Gastrocnemius medialis (tissue), 4 donors: ENCODE measurements at regions not wholly inside any gene's neighbourhood (a gene's known extent, or its start where the extent isn't known, plus 50 kb on each side); places are given as distances from the start of the nearest gene placed in this dataset.

ENCODE experiments used
- ATAC-seq, 2 donors: fragments of 150-250 bp; one replicate each; pipeline ENCODE4 v1.9.1; 2016
- DNase-seq, 2 donors: peaks; one replicate each; pipeline ENCODE4 v3.0.0-alpha.2; 2019
- H3K27ac ChIP-seq, 4 donors: fragments of 200-600 bp; sonication (generic); 1 replicate in 1 of 4; 2 replicates in 3 of 4; pipeline ENCODE4 v1.5.1; 2016 to 2018; ENCODE audit warnings: mild to moderate bottlenecking in 2 of 4, moderate library complexity in 1 of 4
- H3K27me3 ChIP-seq, 3 donors: fragments of 200-600 bp; sonication (generic) in 2 of 3; 1 replicate in 1 of 3; 2 replicates in 2 of 3; pipeline versions ENCODE4 v1.5.1 to v1.6.0; 2016 to 2019; ENCODE audit warnings: mild to moderate bottlenecking in 1 of 3, moderate library complexity in 1 of 3
- H3K36me3 ChIP-seq, 2 donors: fragments of 200-600 bp; sonication (generic) in 1 of 2; one replicate each; pipeline ENCODE4 v1.5.1; 2017 to 2018
- H3K4me1 ChIP-seq, 2 donors: fragments of 200-600 bp; sonication (generic) in 1 of 2; one replicate each; pipeline ENCODE4 v1.5.1; 2016 to 2017; ENCODE audit warnings: mild to moderate bottlenecking in 2 of 2
- H3K4me3 ChIP-seq, 4 donors: fragments of 200-600 bp; sonication (generic) in 3 of 4; 1 replicate in 1 of 4; 2 replicates in 3 of 4; pipeline ENCODE4 v1.5.1; 2016 to 2019; ENCODE audit warnings: mild to moderate bottlenecking in 2 of 4
- H3K9me3 ChIP-seq, 3 donors: fragments of 200-600 bp; sonication (generic) in 2 of 3; 1 replicate in 1 of 3; 2 replicates in 2 of 3; pipeline ENCODE4 v1.5.1; 2016 to 2019
- POLR2A ChIP-seq, 2 donors: fragments of 450-650 bp; IDR thresholded peaks; one replicate each; pipeline ENCODE4 v1.6.1; 2017; ENCODE audit warnings: antibody characterized with exemption in 2 of 2, mild to moderate bottlenecking in 2 of 2, moderate library complexity in 2 of 2
- in situ Hi-C, 4 donors: fragments of 200-750 bp; cut with MboI; loops; one replicate each; pipeline versions ENCODE4 v1.15.0 to v1.8.0; 2017; ENCODE audit warnings: low sequenced_read_pairs in 4 of 4
- intact Hi-C: fragments of 100-400 bp; cut with DNase I; formaldehyde crosslinking; loops from one replicate; pipeline ENCODE4 v1.15.1; 2023; ENCODE audit warnings: low total_unique reads
- TF ChIP-seq, protein P1 (sequence below), 5 experiments: fragments of 450-650 bp in 3 of 5; fragments of 200-600 bp in 2 of 5; sonication (generic) in 2 of 5; IDR thresholded peaks in 4 of 5; conservative IDR thresholded peaks in 1 of 5; 1 replicate in 4 of 5; 2 replicates in 1 of 5; pipeline ENCODE4 v1.5.1; 2016 to 2019; ENCODE audit warnings: antibody characterized with exemption in 5 of 5, mild to moderate bottlenecking in 3 of 5, moderate library complexity in 3 of 5

DNA sequence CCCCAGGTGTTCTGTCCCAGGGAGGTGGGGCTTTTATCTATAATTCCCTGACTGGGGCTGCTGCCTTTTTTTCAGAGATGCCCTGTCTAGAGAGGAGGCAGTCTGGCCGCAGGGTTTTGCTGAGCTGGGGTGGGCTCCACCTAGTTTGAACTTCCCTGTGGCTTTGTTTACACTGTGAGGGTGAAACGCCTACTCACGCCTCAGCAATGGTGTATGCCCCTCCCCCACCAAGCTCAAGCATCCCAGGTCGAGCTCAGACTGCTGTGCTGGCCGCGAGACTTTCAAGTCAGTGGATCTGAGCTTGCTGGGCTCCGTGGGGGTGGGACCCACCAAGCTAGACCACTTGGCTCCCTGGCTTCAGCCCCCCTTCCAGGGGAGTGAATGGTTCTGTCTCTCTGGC, 124.3 kb downstream of the CENPF start:
- H3K27me3 ChIP-seq, result no peaks in the 10 kb centered on the region
- H3K36me3 ChIP-seq, result no peaks in the 10 kb centered on the region
- TF ChIP-seq, protein P1, sequence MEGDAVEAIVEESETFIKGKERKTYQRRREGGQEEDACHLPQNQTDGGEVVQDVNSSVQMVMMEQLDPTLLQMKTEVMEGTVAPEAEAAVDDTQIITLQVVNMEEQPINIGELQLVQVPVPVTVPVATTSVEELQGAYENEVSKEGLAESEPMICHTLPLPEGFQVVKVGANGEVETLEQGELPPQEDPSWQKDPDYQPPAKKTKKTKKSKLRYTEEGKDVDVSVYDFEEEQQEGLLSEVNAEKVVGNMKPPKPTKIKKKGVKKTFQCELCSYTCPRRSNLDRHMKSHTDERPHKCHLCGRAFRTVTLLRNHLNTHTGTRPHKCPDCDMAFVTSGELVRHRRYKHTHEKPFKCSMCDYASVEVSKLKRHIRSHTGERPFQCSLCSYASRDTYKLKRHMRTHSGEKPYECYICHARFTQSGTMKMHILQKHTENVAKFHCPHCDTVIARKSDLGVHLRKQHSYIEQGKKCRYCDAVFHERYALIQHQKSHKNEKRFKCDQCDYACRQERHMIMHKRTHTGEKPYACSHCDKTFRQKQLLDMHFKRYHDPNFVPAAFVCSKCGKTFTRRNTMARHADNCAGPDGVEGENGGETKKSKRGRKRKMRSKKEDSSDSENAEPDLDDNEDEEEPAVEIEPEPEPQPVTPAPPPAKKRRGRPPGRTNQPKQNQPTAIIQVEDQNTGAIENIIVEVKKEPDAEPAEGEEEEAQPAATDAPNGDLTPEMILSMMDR (IDR thresholded peaks at IDR 0.05 in 4 of 5, conservative IDR thresholded peaks at IDR 0.05 in 1 of 5), result no peak
- no peak for TF ChIP-seq POLR2A (IDR thresholded peaks at IDR 0.05)
- intact Hi-C loops (no loop called here), in situ Hi-C loops (no loop called here)
- no peak for DNase-seq
- H3K27ac ChIP-seq, result no peak overlapping the region
- no peaks in the 10 kb centered on the region for H3K9me3 ChIP-seq
- H3K4me1 ChIP-seq, result no peaks in the 10 kb centered on the region
- no peak for ATAC-seq
- H3K4me3 ChIP-seq, result no peak overlapping the region

- Histone ChIP-seq H3K36me3 (no peaks in the 10 kb centered on the region), H3K9me3 (no peaks in the 10 kb centered on the region), H3K27ac (no peak overlapping the region), H3K4me1 (no peaks in the 10 kb centered on the region), H3K4me3 (no peak overlapping the region), H3K27me3 (no peaks in the 10 kb centered on the region)
- DNase-seq, result no peak
- no peak for ATAC-seq
- TF ChIP-seq POLR2A (IDR thresholded peaks at IDR 0.05), result no peak
- TF ChIP-seq, protein P1 (IDR thresholded peaks at IDR 0.05 in 4 of 5, conservative IDR thresholded peaks at IDR 0.05 in 1 of 5), result no peak
- in situ Hi-C loops, result no loop called here
- intact Hi-C loops, result no loop called here
Measured at GRCh38 chr1:214739621-214740238, 136.7 kb downstream of the CENPF start.

DNA sequence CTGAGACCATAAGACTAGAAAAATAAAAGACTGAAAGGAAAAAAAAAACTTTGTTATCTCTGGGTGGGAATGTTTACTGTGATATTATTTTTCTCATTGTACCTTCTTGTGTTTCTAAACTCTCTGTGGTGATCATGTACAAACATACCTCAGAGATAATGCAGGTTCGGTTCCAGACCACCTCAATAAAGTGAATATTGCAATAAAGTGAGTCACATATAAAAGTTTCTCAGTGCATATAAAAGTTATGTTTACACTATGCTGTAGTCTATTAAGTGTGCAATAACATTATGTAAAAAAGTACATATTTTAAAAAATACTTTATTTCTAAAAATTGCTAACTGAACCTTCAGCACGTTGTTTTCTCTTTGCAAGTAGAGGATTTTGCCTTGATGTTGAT, 137.5 kb downstream of the CENPF start:
- in situ Hi-C loops, result no loop called here

GRCh38 chr1:214747050-214747635, 144.1 kb downstream of the CENPF start:
- Histone ChIP-seq H3K9me3 (no peaks in the 10 kb centered on the region), H3K36me3 (no peaks in the 10 kb centered on the region), H3K27ac (no peak overlapping the region), H3K27me3 (no peaks in the 10 kb centered on the region), H3K4me1 (no peaks in the 10 kb centered on the region), H3K4me3 (no peak overlapping the region)
- intact Hi-C loops (no loop called here), in situ Hi-C loops (no loop called here)
- TF ChIP-seq, protein P1 (IDR thresholded peaks at IDR 0.05 in 4 of 5, conservative IDR thresholded peaks at IDR 0.05 in 1 of 5), result no peak
- TF ChIP-seq POLR2A (IDR thresholded peaks at IDR 0.05), result no peak
- ATAC-seq (no peak), DNase-seq (no peak)

More for the DNA sequence above, 137.5 kb downstream of the CENPF start:
- DNase-seq (no peak), ATAC-seq (no peak)
- TF ChIP-seq POLR2A (IDR thresholded peaks at IDR 0.05), result no peak
- TF ChIP-seq, protein P1 (IDR thresholded peaks at IDR 0.05 in 4 of 5, conservative IDR thresholded peaks at IDR 0.05 in 1 of 5), result no peak
- no peaks in the 10 kb centered on the region for H3K4me1 ChIP-seq
- H3K4me3 ChIP-seq, result no peak overlapping the region
- no peak overlapping the region for H3K27ac ChIP-seq
- H3K36me3 ChIP-seq, result no peaks in the 10 kb centered on the region
- no peaks in the 10 kb centered on the region for H3K9me3 ChIP-seq
- intact Hi-C loops, result no loop called here
- no peaks in the 10 kb centered on the region for H3K27me3 ChIP-seq
